DOHH2 (cell line): ENCODE measurements at regions not wholly inside any gene's neighbourhood (a gene's known extent, or its start where the extent isn't known, plus 50 kb on each side); places are given as distances from the start of the nearest gene placed in this dataset.

Experiments
- H3F3A ChIP-seq: fragments of 200-600 bp; sonication (generic), shearing (Covaris generic); 2 replicates; pipeline ENCODE4 v1.6.0; 2016; ENCODE audit warnings: antibody characterized with exemption, mild to moderate bottlenecking; ENCODE audit not compliant: control insufficient read depth, insufficient read depth
- H3K27ac ChIP-seq: fragments of 200-600 bp; sonication (generic); 2 replicates; pipeline ENCODE4 v1.5.1; 2014; ENCODE audit warnings: low read depth, mild to moderate bottlenecking, low read length, moderate library complexity
- H3K27me3 ChIP-seq: fragments of 200-600 bp; sonication (generic); 2 replicates; pipeline ENCODE4 v1.6.1; 2014; ENCODE audit warnings: mild to moderate bottlenecking, low read length, mixed read lengths; ENCODE audit not compliant: control insufficient read depth
- H3K36me3 ChIP-seq: fragments of 200-600 bp; sonication (generic); 2 replicates; pipeline ENCODE4 v1.6.1; 2014; ENCODE audit warnings: mild to moderate bottlenecking, low read length, moderate library complexity, mixed read lengths; ENCODE audit not compliant: control insufficient read depth
- H3K4me1 ChIP-seq: fragments of 200-600 bp; sonication (generic); 2 replicates; pipeline ENCODE4 v1.6.1; 2014; ENCODE audit warnings: mild to moderate bottlenecking, low read length, mixed read lengths; ENCODE audit not compliant: control insufficient read depth
- H3K4me2 ChIP-seq: fragments of 200-600 bp; sonication (generic); 2 replicates; pipeline ENCODE4 v1.6.0; 2014; ENCODE audit warnings: mild to moderate bottlenecking, low read length, moderate library complexity
- H3K4me3 ChIP-seq: fragments of 200-600 bp; sonication (generic); 2 replicates; pipeline ENCODE4 v1.5.1; 2014; ENCODE audit warnings: mild to moderate bottlenecking, low read length, mixed read lengths
- H3K79me2 ChIP-seq: fragments of 200-600 bp; sonication (generic); 2 replicates; pipeline ENCODE4 v1.6.1; 2014; ENCODE audit warnings: mild to moderate bottlenecking, low read length, mixed read lengths; ENCODE audit not compliant: control insufficient read depth
- H3K9me2 ChIP-seq: fragments of 200-600 bp; sonication (generic); replicated peaks from 2 replicates; pipeline ENCODE4 v1.6.1; 2014; ENCODE audit warnings: mild to moderate bottlenecking, low read length, mixed read lengths; ENCODE audit not compliant: control insufficient read depth
- H3K9me3 ChIP-seq: fragments of 200-600 bp; sonication (generic); 2 replicates; pipeline ENCODE4 v1.6.1; 2014; ENCODE audit warnings: antibody characterized with exemption, low read length, mixed read lengths; ENCODE audit not compliant: control insufficient read depth, insufficient read depth
- H4K20me1 ChIP-seq: fragments of 200-600 bp; sonication (generic); 2 replicates; pipeline ENCODE4 v1.6.0; 2014; ENCODE audit warnings: low read depth, mild to moderate bottlenecking, antibody characterized with exemption, low read length, moderate library complexity; ENCODE audit not compliant: control insufficient read depth, insufficient read depth
- EZH2phosphoT487 ChIP-seq: fragments of 200-600 bp; sonication (generic); IDR thresholded peaks from 2 replicates; pipeline ENCODE4 v1.6.1; 2017; ENCODE audit warnings: borderline replicate concordance, mild to moderate bottlenecking, antibody characterized with exemption, low read length, moderate library complexity, mixed read lengths
- TF ChIP-seq, protein P1 (sequence below): fragments of 200-600 bp; sonication (generic); IDR thresholded peaks from one replicate; pipeline ENCODE4 v1.5.1; 2014; ENCODE audit warnings: antibody characterized with exemption, mild to moderate bottlenecking, low read depth, low read length; ENCODE audit not compliant: poor library complexity, severe bottlenecking

DNA sequence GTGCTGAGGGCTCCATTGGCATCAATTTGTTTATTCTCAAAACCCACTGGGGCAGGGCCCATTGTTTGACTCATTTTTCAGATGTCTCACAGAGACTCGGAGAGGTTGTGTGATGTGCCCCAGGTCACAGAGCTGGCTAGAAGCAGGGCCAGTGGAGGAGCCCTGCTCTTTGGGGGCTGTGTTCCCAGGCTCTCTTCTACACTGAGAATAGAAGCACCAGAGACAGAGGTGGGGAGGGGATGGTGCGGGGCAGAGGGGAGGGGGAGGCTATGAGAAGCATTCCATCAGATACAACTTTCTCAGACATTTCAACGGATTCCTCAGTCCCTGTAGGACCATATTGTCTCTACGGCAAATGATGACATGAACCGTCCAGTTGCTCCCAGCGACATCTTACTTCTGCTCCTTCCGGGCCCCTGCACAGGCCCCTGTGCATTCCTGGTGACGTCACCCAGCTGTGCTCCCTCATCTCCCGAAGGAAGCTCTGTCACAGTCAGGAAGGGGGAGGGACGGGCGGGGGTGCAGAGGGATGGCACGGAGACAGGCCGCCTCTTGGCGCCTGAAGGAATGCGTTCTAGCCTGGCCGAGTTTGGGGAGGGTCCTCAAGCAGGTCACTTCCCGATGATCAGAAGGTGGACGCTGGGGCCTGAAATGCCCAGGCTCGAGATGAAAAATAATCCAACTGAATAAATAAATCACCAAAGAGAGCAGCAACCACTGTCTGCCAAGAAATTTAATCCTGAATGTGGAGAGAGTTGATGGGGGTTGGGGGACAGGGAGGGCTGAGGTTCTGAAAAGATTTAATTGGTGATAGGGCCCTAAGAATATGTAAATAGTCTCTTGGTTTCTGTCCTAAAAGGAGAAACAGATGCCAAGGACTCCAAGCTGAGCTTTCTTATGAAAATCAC, 114.1 kb downstream of the NOG start:
- Histone ChIP-seq H3F3A (no peaks in the 10 kb centered on the region), H3K27ac (no peak overlapping the region), H3K4me2 (no peak overlapping the region), H3K27me3 (peaks cover 11% of the 10 kb centered on the region; the same call in 1 of the 2 replicates), H3K79me2 (no peaks in the 10 kb centered on the region), H3K9me3 (no peaks in the 10 kb centered on the region), H3K9me2 (no peaks in the 10 kb centered on the region), H4K20me1 (no peaks in the 10 kb centered on the region), H3K36me3 (no peaks in the 10 kb centered on the region), H3K4me3 (no peak overlapping the region), H3K4me1 (no peaks in the 10 kb centered on the region)
- TF ChIP-seq, protein P1, sequence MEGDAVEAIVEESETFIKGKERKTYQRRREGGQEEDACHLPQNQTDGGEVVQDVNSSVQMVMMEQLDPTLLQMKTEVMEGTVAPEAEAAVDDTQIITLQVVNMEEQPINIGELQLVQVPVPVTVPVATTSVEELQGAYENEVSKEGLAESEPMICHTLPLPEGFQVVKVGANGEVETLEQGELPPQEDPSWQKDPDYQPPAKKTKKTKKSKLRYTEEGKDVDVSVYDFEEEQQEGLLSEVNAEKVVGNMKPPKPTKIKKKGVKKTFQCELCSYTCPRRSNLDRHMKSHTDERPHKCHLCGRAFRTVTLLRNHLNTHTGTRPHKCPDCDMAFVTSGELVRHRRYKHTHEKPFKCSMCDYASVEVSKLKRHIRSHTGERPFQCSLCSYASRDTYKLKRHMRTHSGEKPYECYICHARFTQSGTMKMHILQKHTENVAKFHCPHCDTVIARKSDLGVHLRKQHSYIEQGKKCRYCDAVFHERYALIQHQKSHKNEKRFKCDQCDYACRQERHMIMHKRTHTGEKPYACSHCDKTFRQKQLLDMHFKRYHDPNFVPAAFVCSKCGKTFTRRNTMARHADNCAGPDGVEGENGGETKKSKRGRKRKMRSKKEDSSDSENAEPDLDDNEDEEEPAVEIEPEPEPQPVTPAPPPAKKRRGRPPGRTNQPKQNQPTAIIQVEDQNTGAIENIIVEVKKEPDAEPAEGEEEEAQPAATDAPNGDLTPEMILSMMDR, result no peak
- TF ChIP-seq EZH2phosphoT487, result no peak

DNA sequence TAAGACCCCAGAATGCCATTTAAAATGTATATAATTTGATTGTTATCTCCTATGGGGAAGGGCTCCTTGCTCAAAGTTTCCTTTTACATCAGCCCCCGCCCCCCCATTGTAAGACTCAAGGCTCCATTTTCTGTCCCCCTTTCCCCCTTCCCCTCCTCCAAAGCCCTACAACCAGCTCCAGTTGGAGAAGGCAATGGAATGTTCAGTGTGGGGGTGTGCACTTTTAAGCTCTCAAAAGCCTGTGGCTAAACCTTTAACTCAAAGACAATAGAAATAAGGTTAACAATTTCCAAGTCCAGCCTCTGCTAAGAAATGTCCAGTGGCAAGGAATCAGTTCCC, 114.7 kb downstream of the NOG start:
- H3K9me3 ChIP-seq, result no peaks in the 10 kb centered on the region
- no peaks in the 10 kb centered on the region for H4K20me1 ChIP-seq
- no peak overlapping the region for H3K27ac ChIP-seq
- H3K4me3 ChIP-seq, result no peak overlapping the region
- no peaks in the 10 kb centered on the region for H3K79me2 ChIP-seq
- H3K4me2 ChIP-seq, result no peak overlapping the region
- no peaks in the 10 kb centered on the region for H3K4me1 ChIP-seq
- TF ChIP-seq, protein P1, result no peak
- TF ChIP-seq EZH2phosphoT487, result no peak
- H3F3A ChIP-seq, result no peaks in the 10 kb centered on the region
- peaks cover 11% of the 10 kb centered on the region; the same call in 1 of the 2 replicates for H3K27me3 ChIP-seq
- H3K36me3 ChIP-seq, result no peaks in the 10 kb centered on the region
- no peaks in the 10 kb centered on the region for H3K9me2 ChIP-seq

DNA sequence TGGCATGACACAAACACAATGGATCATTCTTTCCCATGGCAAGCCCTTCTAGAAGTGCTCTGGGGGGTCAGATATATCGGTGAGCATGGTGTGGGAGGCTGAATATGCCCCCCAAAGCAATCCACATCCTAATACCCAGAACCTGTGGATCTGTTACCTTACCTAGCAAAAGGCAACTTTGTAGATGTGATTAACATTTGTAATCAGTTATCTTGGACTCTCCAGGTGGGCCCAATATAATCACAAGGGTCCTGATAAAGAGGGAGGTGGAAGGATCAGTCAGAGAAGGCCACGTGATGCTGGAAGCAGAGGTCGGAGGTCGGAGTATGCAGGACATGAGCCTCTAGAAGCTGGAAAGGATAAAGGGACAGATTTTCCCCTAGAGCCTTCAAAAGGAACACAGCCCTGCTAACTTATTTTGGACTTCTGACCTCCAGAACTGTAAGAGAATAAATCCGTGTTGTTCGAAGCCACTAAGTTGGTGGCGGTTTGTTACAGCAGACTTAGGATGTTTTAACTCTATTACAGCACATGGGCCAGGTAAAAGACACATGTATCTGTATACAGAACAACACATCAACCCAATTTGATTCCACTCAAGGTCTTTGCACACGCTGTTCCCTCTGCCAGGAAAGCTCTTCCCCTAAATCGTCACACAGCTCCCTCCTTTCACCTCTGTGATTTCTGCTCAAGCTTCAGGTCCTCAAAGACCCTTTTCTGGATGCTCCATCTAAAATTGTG, 115.3 kb downstream of the NOG start:
- H3K4me1 ChIP-seq, result no peaks in the 10 kb centered on the region
- no peaks in the 10 kb centered on the region for H3K79me2 ChIP-seq
- H3K4me3 ChIP-seq, result no peak overlapping the region
- H3K9me2 ChIP-seq, result no peaks in the 10 kb centered on the region
- H3K27me3 ChIP-seq, result peaks cover 11% of the 10 kb centered on the region; the same call in 1 of the 2 replicates
- H3F3A ChIP-seq, result no peaks in the 10 kb centered on the region
- TF ChIP-seq, protein P1, result no peak
- 0 out of 2 replicates have a peak, but pooled peaks have one; percentile 56 for TF ChIP-seq EZH2phosphoT487
- H3K36me3 ChIP-seq, result no peaks in the 10 kb centered on the region
- H3K4me2 ChIP-seq, result no peak overlapping the region
- no peak overlapping the region for H3K27ac ChIP-seq
- no peaks in the 10 kb centered on the region for H3K9me3 ChIP-seq
- H4K20me1 ChIP-seq, result no peaks in the 10 kb centered on the region
